Neural cell (in vitro differentiated cells): ENCODE measurements at regions not wholly inside any gene's neighbourhood (a gene's known extent, or its start where the extent isn't known, plus 50 kb on each side); places are given as distances from the start of the nearest gene placed in this dataset.

Experiments used
- EP300 ChIP-seq: fragments of 450-650 bp; conservative IDR thresholded peaks from 2 replicates; pipeline ENCODE4 v1.6.1; 2014; ENCODE audit warnings: antibody characterized with exemption, mild to moderate bottlenecking, moderate library complexity; ENCODE audit not compliant: poor library complexity, severe bottlenecking
- EZH2 ChIP-seq: fragments of 200-600, 300-800 bp; shearing (Covaris generic), sonication (generic); IDR thresholded peaks from 2 replicates; pipeline ENCODE4 v1.6.1; 2014; ENCODE audit warnings: antibody characterized with exemption, low read length, borderline replicate concordance, mild to moderate bottlenecking; ENCODE audit not compliant: insufficient read depth, poor library complexity, severe bottlenecking
- MXI1 ChIP-seq: fragments of 450-650 bp; conservative IDR thresholded peaks from 2 replicates; pipeline ENCODE4 v1.6.1; 2014; ENCODE audit warnings: antibody characterized with exemption, mild to moderate bottlenecking; ENCODE audit not compliant: poor library complexity, severe bottlenecking
- POLR2AphosphoS5 ChIP-seq: IDR thresholded peaks from 2 replicates; pipeline ENCODE4 v1.6.1; 2012
- RAD21 ChIP-seq: fragments of 450-650 bp; conservative IDR thresholded peaks from 2 replicates; pipeline ENCODE4 v1.6.1; 2014; ENCODE audit warnings: antibody characterized with exemption, mild to moderate bottlenecking, moderate library complexity
- SMC3 ChIP-seq: fragments of 450-650 bp; conservative IDR thresholded peaks from 2 replicates; pipeline ENCODE4 v1.6.1; 2014; ENCODE audit warnings: antibody characterized with exemption, mild to moderate bottlenecking, moderate library complexity; ENCODE audit not compliant: poor library complexity
- TAF1 ChIP-seq: IDR thresholded peaks from 2 replicates; pipeline ENCODE4 v1.6.1; 2012; ENCODE audit warnings: low read depth
- TF ChIP-seq, protein P1 (sequence below): fragments of 450-650 bp; IDR thresholded peaks from 2 replicates; pipeline ENCODE4 v1.5.1; 2014; ENCODE audit warnings: antibody characterized with exemption, mild to moderate bottlenecking, moderate library complexity; ENCODE audit not compliant: poor library complexity, severe bottlenecking
- TF ChIP-seq, protein P2 (sequence below): IDR thresholded peaks from 2 replicates; pipeline ENCODE4 v1.6.1; 2012; ENCODE audit warnings: borderline replicate concordance

DNA sequence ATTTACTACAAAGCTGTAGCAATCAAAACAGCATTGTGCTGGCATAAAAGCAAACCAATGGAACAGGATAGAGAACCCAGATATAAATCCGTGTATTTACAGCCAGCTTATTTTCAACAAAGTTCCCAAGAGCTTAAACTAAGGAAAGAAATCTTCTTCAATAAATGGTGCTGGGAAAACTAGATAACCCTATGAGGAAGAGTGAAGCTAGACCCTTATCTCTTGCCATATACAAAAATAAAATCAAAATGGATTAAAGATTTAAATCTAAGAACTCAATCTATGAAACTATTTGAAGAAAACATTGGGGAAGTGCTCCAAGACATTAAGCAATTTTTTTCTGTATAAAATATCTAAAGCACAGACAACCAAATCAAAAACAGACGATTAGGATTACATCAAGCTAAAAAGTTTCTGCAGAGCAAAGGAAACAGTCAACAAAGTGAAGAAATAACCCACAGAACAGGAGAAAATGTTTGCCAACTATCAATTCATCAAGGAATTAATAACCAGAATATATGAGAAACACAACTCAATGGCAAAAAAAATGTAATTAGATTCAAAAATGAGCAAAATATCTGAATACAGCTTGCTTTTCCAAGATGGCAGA, 480.7 kb downstream of the LMO7 start:
- TF ChIP-seq, protein P1, sequence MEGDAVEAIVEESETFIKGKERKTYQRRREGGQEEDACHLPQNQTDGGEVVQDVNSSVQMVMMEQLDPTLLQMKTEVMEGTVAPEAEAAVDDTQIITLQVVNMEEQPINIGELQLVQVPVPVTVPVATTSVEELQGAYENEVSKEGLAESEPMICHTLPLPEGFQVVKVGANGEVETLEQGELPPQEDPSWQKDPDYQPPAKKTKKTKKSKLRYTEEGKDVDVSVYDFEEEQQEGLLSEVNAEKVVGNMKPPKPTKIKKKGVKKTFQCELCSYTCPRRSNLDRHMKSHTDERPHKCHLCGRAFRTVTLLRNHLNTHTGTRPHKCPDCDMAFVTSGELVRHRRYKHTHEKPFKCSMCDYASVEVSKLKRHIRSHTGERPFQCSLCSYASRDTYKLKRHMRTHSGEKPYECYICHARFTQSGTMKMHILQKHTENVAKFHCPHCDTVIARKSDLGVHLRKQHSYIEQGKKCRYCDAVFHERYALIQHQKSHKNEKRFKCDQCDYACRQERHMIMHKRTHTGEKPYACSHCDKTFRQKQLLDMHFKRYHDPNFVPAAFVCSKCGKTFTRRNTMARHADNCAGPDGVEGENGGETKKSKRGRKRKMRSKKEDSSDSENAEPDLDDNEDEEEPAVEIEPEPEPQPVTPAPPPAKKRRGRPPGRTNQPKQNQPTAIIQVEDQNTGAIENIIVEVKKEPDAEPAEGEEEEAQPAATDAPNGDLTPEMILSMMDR: no peak
- TF ChIP-seq POLR2AphosphoS5: no peak
- TF ChIP-seq EP300: no peak
- TF ChIP-seq MXI1: no peak
- TF ChIP-seq, protein P2, sequence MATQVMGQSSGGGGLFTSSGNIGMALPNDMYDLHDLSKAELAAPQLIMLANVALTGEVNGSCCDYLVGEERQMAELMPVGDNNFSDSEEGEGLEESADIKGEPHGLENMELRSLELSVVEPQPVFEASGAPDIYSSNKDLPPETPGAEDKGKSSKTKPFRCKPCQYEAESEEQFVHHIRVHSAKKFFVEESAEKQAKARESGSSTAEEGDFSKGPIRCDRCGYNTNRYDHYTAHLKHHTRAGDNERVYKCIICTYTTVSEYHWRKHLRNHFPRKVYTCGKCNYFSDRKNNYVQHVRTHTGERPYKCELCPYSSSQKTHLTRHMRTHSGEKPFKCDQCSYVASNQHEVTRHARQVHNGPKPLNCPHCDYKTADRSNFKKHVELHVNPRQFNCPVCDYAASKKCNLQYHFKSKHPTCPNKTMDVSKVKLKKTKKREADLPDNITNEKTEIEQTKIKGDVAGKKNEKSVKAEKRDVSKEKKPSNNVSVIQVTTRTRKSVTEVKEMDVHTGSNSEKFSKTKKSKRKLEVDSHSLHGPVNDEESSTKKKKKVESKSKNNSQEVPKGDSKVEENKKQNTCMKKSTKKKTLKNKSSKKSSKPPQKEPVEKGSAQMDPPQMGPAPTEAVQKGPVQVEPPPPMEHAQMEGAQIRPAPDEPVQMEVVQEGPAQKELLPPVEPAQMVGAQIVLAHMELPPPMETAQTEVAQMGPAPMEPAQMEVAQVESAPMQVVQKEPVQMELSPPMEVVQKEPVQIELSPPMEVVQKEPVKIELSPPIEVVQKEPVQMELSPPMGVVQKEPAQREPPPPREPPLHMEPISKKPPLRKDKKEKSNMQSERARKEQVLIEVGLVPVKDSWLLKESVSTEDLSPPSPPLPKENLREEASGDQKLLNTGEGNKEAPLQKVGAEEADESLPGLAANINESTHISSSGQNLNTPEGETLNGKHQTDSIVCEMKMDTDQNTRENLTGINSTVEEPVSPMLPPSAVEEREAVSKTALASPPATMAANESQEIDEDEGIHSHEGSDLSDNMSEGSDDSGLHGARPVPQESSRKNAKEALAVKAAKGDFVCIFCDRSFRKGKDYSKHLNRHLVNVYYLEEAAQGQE: no peak
- TF ChIP-seq EZH2: no peak
- no peak for TF ChIP-seq RAD21
- TF ChIP-seq TAF1: no peak
- TF ChIP-seq SMC3: no peak
